IPS-18a (cell line): ENCODE measurements at regions not wholly inside any gene's neighbourhood (a gene's known extent, or its start where the extent isn't known, plus 50 kb on each side); places are given as distances from the start of the nearest gene placed in this dataset.

Experiments used
- H3K27ac ChIP-seq: one replicate; pipeline ENCODE4 v1.5.1; 2013; ENCODE audit warnings: low read length
- H3K27me3 ChIP-seq: one replicate; pipeline ENCODE4 v1.6.1; 2013; ENCODE audit warnings: mild to moderate bottlenecking, low read length; ENCODE audit not compliant: control insufficient read depth, insufficient read depth
- H3K36me3 ChIP-seq: one replicate; pipeline ENCODE4 v1.6.1; 2013; ENCODE audit warnings: low read depth, low read length; ENCODE audit not compliant: control insufficient read depth
- H3K4me1 ChIP-seq: one replicate; pipeline ENCODE4 v1.6.1; 2013; ENCODE audit warnings: low read depth, low read length; ENCODE audit not compliant: control insufficient read depth
- H3K4me3 ChIP-seq: one replicate; pipeline ENCODE4 v1.5.1; 2013; ENCODE audit warnings: low read length
- H3K9ac ChIP-seq: one replicate; pipeline ENCODE4 v1.6.1; 2013; ENCODE audit warnings: mild to moderate bottlenecking, low read length, moderate library complexity
- H3K9me3 ChIP-seq: one replicate; pipeline ENCODE4 v1.6.1; 2013; ENCODE audit warnings: low read depth, low read length; ENCODE audit not compliant: control insufficient read depth

GRCh38 chrX:26889574-26889973 is 573.6 kb downstream of the PPP4R3C start:
- H3K27me3 ChIP-seq: no peaks in the 10 kb centered on the region
- no peak overlapping the region for H3K9ac ChIP-seq
- H3K4me3 ChIP-seq: no peak overlapping the region
- no peaks in the 10 kb centered on the region for H3K36me3 ChIP-seq
- no peak overlapping the region for H3K27ac ChIP-seq
- peaks cover 24% of the 10 kb centered on the region for H3K9me3 ChIP-seq
- no peaks in the 10 kb centered on the region for H3K4me1 ChIP-seq

DNA sequence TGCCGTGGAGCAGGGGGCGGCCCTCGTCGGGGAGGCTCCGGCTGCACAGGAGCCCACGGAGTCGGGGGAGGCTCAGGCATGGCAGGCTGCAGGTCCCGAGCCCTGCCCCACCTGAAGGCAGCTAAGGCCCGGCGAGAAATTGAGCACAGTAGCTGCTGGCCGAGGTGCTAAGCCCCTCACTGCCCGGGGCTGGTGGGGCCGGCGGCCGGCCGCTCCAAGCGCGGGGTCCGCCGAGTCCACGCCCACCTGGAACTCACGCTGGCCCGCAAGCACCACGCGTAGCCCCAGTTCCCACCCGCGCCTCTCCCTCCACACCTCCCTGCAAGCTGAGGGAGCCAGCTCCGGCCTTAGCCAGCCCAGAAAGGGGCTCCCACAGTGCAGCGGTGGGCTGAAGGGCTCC is 589.4 kb downstream of the PPP4R3C start:
- no peaks in the 10 kb centered on the region for H3K36me3 ChIP-seq
- peaks cover 14% of the 10 kb centered on the region for H3K9me3 ChIP-seq
- H3K27ac ChIP-seq: no peak overlapping the region
- H3K27me3 ChIP-seq: no peaks in the 10 kb centered on the region
- H3K4me1 ChIP-seq: no peaks in the 10 kb centered on the region
- no peak overlapping the region for H3K9ac ChIP-seq
- H3K4me3 ChIP-seq: no peak overlapping the region

GRCh38 chrX:26871967-26872366 is 591.2 kb downstream of the PPP4R3C start:
- no peaks in the 10 kb centered on the region for H3K36me3 ChIP-seq
- H3K9ac ChIP-seq: no peak overlapping the region
- H3K4me1 ChIP-seq: no peaks in the 10 kb centered on the region
- H3K27me3 ChIP-seq: no peaks in the 10 kb centered on the region
- H3K9me3 ChIP-seq: peaks cover 14% of the 10 kb centered on the region
- H3K27ac ChIP-seq: no peak overlapping the region
- no peak overlapping the region for H3K4me3 ChIP-seq

DNA sequence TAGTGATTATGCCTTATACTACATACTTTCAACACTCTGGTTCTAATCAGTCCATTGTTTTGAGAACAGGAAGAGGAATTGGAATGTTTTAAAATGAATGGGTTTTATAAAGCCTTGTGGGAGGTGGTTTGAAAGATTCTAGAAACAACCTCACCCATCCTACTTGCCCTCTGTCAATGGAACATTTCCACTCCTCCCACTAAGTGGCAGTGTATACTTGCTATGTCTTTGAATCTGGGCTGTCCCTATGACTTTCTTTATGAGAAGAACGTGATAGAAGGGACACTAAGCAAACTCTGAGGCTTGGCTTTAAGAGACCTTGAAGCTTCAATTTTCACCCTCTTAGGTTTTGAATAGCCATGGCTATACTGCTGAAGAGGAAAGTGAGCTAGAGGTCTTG is 611.2 kb downstream of the PPP4R3C start:
- Histone ChIP-seq H3K27ac (no peak overlapping the region), H3K36me3 (no peaks in the 10 kb centered on the region), H3K9me3 (peaks cover 10% of the 10 kb centered on the region), H3K27me3 (no peaks in the 10 kb centered on the region), H3K4me3 (no peak overlapping the region), H3K4me1 (no peaks in the 10 kb centered on the region), H3K9ac (no peak overlapping the region)

- Histone ChIP-seq H3K9me3 (peaks cover 10% of the 10 kb centered on the region), H3K9ac (no peak overlapping the region), H3K4me3 (no peak overlapping the region), H3K27me3 (no peaks in the 10 kb centered on the region), H3K27ac (no peak overlapping the region), H3K4me1 (no peaks in the 10 kb centered on the region), H3K36me3 (no peaks in the 10 kb centered on the region)
Observed at GRCh38 chrX:26848511-26848910, 614.6 kb downstream of the PPP4R3C start.

DNA sequence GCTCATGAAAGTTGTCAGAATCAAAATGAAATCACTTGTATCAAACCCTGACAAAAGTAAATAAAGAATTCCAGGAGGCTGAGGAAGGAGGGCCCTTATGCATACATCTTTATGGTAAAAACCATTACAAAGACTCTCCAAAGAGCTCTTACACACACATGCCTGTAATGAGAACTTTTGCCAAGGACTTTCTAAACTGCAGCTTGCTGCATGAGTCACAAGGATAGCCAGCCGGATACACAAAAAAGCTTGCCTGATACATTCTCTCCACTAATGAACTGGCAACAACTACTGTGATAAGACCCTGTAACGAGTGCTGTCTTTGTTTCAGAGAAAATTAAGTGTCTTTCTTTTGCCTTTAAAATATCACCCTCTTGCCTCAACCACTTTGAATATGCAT is 618.1 kb downstream of the PPP4R3C start:
- H3K27me3 ChIP-seq: no peaks in the 10 kb centered on the region
- H3K4me1 ChIP-seq: no peaks in the 10 kb centered on the region
- H3K9me3 ChIP-seq: peaks cover 21% of the 10 kb centered on the region
- no peak overlapping the region for H3K9ac ChIP-seq
- H3K36me3 ChIP-seq: no peaks in the 10 kb centered on the region
- H3K4me3 ChIP-seq: no peak overlapping the region
- H3K27ac ChIP-seq: no peak overlapping the region

DNA sequence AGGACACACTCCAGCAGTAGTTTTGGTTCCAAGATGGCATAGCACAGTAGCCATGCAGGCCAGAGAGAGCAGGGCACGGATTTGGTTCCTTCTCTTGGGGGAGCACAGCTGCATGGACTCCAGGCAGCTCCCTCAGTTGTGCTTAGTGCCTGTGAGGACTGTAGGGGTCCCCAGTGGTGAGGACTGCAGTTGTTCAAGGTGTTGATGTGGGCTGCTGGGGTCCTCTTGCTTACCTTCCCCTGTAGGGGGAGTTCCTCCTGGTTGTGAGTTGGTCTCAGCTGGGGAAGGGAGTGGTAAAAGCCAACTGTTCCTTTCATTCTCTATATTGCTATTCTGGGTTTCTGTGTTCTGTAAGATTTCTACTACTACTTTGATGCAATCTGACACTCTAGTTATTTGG is 606.5 kb downstream of the MAGEB5 start:
- Histone ChIP-seq H3K27me3 (no peaks in the 10 kb centered on the region), H3K27ac (no peak overlapping the region), H3K36me3 (no peaks in the 10 kb centered on the region), H3K4me3 (no peak overlapping the region), H3K9me3 (peaks cover 20% of the 10 kb centered on the region), H3K4me1 (no peaks in the 10 kb centered on the region), H3K9ac (no peak overlapping the region)

DNA sequence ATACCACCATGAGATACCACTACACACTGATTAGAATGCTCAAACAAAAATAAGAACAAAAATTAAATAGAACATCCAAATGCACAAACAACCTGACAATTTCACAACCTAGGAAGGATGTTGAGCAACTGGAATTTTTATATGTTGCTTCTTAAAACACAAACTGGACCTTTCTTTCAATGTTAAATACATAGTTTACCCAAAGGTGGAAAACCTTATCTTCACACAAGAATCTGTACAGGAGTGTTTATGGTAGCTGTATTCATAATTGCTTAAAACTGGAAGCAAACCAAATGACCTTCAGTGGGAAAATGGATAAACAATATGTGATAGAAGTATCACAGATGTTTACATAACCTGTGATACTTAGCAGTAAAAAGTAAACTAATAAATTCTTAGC is 573.8 kb downstream of the MAGEB5 start:
- Histone ChIP-seq H3K9me3 (peaks cover 24% of the 10 kb centered on the region), H3K27ac (no peak overlapping the region), H3K36me3 (no peaks in the 10 kb centered on the region), H3K27me3 (no peaks in the 10 kb centered on the region), H3K9ac (no peak overlapping the region), H3K4me3 (no peak overlapping the region), H3K4me1 (no peaks in the 10 kb centered on the region)

- H3K4me1 ChIP-seq: no peaks in the 10 kb centered on the region
- H3K9me3 ChIP-seq: peaks cover 24% of the 10 kb centered on the region
- no peaks in the 10 kb centered on the region for H3K36me3 ChIP-seq
- no peaks in the 10 kb centered on the region for H3K27me3 ChIP-seq
- no peak overlapping the region for H3K4me3 ChIP-seq
- no peak overlapping the region for H3K9ac ChIP-seq
- H3K27ac ChIP-seq: no peak overlapping the region
Observed at GRCh38 chrX:26788402-26788998, 572.5 kb downstream of the MAGEB5 start.

GRCh38 chrX:26783512-26784225 is 567.7 kb downstream of the MAGEB5 start:
- H3K9ac ChIP-seq: no peak overlapping the region
- H3K9me3 ChIP-seq: peaks cover 44% of the 10 kb centered on the region
- H3K27ac ChIP-seq: no peak overlapping the region
- H3K4me3 ChIP-seq: no peak overlapping the region
- H3K36me3 ChIP-seq: no peaks in the 10 kb centered on the region
- no peaks in the 10 kb centered on the region for H3K27me3 ChIP-seq
- H3K4me1 ChIP-seq: no peaks in the 10 kb centered on the region

- no peaks in the 10 kb centered on the region for H3K4me1 ChIP-seq
- no peak overlapping the region for H3K4me3 ChIP-seq
- no peak overlapping the region for H3K27ac ChIP-seq
- H3K36me3 ChIP-seq: no peaks in the 10 kb centered on the region
- no peak overlapping the region for H3K9ac ChIP-seq
- peaks cover 63% of the 10 kb centered on the region for H3K9me3 ChIP-seq
- no peaks in the 10 kb centered on the region for H3K27me3 ChIP-seq
Observed at GRCh38 chrX:26778320-26778888, 562.4 kb downstream of the MAGEB5 start.

- peaks cover 10% of the 10 kb centered on the region for H3K9me3 ChIP-seq
- no peak overlapping the region for H3K4me3 ChIP-seq
- H3K36me3 ChIP-seq: no peaks in the 10 kb centered on the region
- H3K4me1 ChIP-seq: no peaks in the 10 kb centered on the region
- no peak overlapping the region for H3K9ac ChIP-seq
- no peak overlapping the region for H3K27ac ChIP-seq
- H3K27me3 ChIP-seq: no peaks in the 10 kb centered on the region
Observed at GRCh38 chrX:26762253-26762652, 546.3 kb downstream of the MAGEB5 start.
